RWPE1 (cell line): ENCODE measurements at regions not wholly inside any gene's neighbourhood (a gene's known extent, or its start where the extent isn't known, plus 50 kb on each side); places are given as distances from the start of the nearest gene placed in this dataset.

Experiments
- CTCF ChIA-PET: fragments of 350-600 bp; sonication (Branson Sonifier 250); formaldehyde crosslinking; extraction: SDS; loops from one replicate; lab custom pipeline; 2021; lab: Yijun Ruan, JAX
- POLR2A ChIA-PET: fragments of 400-600 bp; formaldehyde crosslinking; extraction: SDS; loops from one replicate; lab custom pipeline; 2020; ENCODE audit warnings: antibody characterized with exemption; ENCODE audit not compliant: low non-redundant PET; lab: Yijun Ruan, JAX
- DNase-seq: peaks from one replicate; pipeline ENCODE4 v3.0.0; 2012; ENCODE audit warnings: low spot score
- H3K27ac ChIP-seq: fragments of 450-650 bp; 2 replicates; pipeline ENCODE4 v1.5.1; 2017
- TF ChIP-seq, protein P1 (sequence below): fragments of 450-650 bp; conservative IDR thresholded peaks from 2 replicates; pipeline ENCODE4 v1.5.1; 2017; ENCODE audit warnings: low read depth, mild to moderate bottlenecking

DNA sequence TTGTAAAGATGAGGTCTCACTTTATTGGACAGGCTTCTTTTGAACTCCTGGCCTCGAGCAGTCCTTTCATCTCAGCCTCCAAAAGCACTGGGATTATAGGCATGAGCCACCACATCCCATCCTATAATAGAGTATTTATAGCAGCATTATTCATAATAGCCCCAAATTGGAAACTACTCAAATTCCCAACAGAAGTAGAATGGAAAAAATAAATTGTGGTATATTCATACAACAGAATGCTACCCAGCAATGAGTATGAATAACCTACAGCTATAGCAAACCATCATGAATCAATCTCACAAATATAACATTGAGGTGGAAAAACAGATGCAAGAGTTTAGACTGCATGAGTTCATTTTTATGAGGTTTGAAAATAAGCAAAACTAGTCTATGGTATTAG, 84.8 kb upstream of the BTBD3 start:
- ChIA-PET POLR2A (no interaction called here), CTCF (interaction anchor here (0.6 kb wide), 1 partner anchor 8 kb away, joined by 3 read pairs; no protein-coding TSS in a partner anchor)
- no peak for DNase-seq
- TF ChIP-seq, protein P1, sequence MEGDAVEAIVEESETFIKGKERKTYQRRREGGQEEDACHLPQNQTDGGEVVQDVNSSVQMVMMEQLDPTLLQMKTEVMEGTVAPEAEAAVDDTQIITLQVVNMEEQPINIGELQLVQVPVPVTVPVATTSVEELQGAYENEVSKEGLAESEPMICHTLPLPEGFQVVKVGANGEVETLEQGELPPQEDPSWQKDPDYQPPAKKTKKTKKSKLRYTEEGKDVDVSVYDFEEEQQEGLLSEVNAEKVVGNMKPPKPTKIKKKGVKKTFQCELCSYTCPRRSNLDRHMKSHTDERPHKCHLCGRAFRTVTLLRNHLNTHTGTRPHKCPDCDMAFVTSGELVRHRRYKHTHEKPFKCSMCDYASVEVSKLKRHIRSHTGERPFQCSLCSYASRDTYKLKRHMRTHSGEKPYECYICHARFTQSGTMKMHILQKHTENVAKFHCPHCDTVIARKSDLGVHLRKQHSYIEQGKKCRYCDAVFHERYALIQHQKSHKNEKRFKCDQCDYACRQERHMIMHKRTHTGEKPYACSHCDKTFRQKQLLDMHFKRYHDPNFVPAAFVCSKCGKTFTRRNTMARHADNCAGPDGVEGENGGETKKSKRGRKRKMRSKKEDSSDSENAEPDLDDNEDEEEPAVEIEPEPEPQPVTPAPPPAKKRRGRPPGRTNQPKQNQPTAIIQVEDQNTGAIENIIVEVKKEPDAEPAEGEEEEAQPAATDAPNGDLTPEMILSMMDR = no peak
- H3K27ac ChIP-seq = no peak overlapping the region

DNA sequence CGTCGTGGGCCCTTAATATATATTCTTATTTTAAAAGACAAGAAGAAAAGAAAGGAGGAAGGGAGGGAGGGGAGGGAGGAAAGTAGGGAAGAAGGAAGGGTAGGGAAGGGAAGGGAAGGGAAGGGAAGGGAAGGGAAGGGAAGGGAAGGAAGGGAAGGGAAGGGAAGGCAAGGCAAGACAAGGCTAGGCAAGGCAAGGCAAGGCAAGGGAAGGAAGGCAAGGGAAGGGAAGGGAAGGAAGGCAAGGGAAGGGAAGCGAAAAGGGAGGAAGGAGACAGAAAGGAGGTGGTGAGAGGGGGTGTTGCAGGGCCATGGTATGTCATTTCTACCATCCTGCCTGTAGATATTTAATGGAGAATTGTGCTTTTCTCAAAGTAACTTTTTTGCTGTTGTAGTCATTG, 83.9 kb upstream of the BTBD3 start:
- DNase-seq = no peak
- H3K27ac ChIP-seq = no peak overlapping the region
- POLR2A ChIA-PET = no interaction called here
- CTCF ChIA-PET = no interaction called here
- TF ChIP-seq, protein P1 = no peak

DNA sequence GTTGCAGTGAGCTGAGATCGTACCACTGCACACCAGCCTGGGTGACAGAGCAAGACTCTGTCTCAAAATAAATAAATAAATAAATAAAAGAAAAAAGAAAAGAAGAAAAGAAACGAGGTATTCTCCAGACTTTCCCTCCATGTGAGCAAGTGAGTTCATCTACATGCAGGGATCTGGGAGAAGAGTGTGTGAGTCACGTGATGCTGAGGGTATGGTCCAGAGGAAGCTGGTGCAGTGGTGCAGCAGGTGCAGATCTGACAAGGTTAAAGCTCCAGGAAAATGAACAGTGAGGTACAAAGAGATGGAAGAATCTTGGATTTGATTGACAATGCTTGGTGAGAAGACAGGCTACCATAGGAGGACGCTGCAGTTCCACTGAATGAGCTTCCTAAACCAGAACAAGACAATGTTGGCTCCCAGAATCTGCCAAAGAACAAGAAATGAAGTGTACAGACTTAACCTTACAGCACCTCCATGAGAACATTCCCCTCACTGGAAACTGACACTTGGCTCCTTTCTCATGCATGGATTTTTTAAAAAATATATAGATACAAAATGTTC, 79.5 kb upstream of the BTBD3 start:
- ChIA-PET CTCF (no interaction called here), POLR2A (no interaction called here)
- no peak for DNase-seq
- TF ChIP-seq, protein P1 = no peak
- no peak overlapping the region for H3K27ac ChIP-seq

DNA sequence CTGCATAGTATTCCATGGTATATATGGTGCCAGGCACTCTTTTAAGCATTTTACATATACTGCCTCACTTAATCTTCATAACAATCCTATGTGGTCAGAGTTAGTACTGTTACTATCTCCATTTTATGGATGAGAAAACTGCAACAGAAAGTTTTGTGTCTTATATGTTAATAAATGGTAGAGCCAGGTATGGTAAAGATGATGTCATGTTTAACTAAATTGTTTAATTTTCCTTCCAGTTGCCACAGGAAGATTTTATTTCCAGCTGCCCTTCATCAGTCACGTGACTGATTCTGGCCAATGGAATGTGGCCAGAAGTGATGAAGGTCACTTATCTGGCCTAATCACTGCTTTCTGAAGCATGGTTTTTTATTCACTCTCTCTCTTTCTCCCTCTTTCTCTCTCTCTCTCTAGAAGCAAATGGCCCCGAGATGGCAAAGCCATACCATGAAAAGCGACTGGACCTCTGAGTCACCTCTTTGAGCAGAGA, 75.7 kb upstream of the BTBD3 start:
- CTCF ChIA-PET = no interaction called here
- TF ChIP-seq, protein P1 = no peak
- POLR2A ChIA-PET = no interaction called here

DNA sequence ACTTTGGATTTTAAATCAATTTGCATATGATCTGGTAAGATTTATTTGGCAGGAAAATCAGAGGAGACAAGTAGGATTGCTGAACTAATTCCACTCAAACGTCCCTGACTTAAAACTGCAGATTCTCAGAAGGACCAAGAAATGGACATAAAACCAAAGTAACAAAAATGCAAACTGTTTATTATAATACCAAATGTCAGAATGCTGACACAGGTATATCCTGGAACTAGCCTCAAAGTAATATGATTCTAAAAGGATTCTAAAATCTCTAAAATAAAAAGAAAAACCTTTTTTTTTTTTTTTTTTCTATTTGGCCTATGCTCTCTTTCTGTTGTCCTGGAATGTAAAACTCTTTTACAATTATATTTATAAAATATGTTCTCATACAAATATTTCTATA, 74.4 kb upstream of the BTBD3 start:
- ChIA-PET POLR2A (no interaction called here), CTCF (no interaction called here)
- no peak for DNase-seq
- TF ChIP-seq, protein P1 = no peak
- no peak overlapping the region for H3K27ac ChIP-seq

More for the DNA sequence above, 75.7 kb upstream of the BTBD3 start:
- no peak for DNase-seq
- H3K27ac ChIP-seq = no peak overlapping the region

DNA sequence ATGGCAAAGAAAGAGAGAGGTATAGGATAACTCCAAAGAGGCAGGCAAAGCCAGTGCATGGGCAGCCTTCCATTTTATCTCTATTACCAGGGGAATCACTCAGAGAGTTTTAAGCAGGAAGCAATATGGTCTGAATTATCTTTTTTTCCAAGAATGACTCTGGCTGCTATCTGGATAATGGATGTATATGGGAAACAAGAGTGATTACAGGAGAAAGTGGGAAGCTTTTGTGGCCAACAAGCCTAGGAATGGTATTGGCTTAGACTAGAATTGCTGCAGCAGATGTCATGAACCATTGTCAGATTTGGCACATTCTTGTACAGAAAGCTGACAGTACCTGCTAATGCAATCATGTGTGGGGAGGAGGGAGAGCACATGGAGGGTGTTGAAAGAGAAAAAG, 73.0 kb upstream of the BTBD3 start:
- CTCF ChIA-PET = no interaction called here
- TF ChIP-seq, protein P1 = no peak

More for the DNA sequence above, 73.0 kb upstream of the BTBD3 start:
- POLR2A ChIA-PET = no interaction called here
- DNase-seq = no peak
- H3K27ac ChIP-seq = no peak overlapping the region
